Suprapubic skin (tissue), 4 donors: ENCODE measurements at regions not wholly inside any gene's neighbourhood (a gene's known extent, or its start where the extent isn't known, plus 50 kb on each side); places are given as distances from the start of the nearest gene placed in this dataset.

Experiments used
- DNase-seq, 2 donors: peaks; one replicate each; pipeline ENCODE4 v3.0.0-alpha.2; 2019; ENCODE audit warnings: low spot score in 2 of 2
- H3K27ac ChIP-seq: fragments of 200-600 bp; sonication (generic); one replicate; pipeline ENCODE4 v1.5.1; 2019
- H3K27me3 ChIP-seq: fragments of 200-600 bp; sonication (generic); one replicate; pipeline ENCODE4 v1.5.1; 2019
- H3K36me3 ChIP-seq: fragments of 200-600 bp; sonication (generic); one replicate; pipeline ENCODE4 v1.5.1; 2019
- H3K4me1 ChIP-seq: fragments of 200-600 bp; sonication (generic); one replicate; pipeline ENCODE4 v1.5.1; 2019
- H3K4me3 ChIP-seq: fragments of 200-600 bp; sonication (generic); one replicate; pipeline ENCODE4 v1.5.1; 2019; ENCODE audit warnings: mild to moderate bottlenecking
- H3K9me3 ChIP-seq: fragments of 200-600 bp; sonication (generic); one replicate; pipeline ENCODE4 v1.5.1; 2019
- CTCF ChIP-seq, 2 donors: fragments of 200-600 bp in 1 of 2; fragments of 450-650 bp in 1 of 2; sonication (generic) in 1 of 2; IDR thresholded peaks; one replicate each; pipeline ENCODE4 v1.5.1; 2016 to 2019; ENCODE audit warnings: antibody characterized with exemption in 2 of 2, mild to moderate bottlenecking in 1 of 2, moderate library complexity in 1 of 2
- EP300 ChIP-seq: sonication (generic); formaldehyde crosslinking; IDR thresholded peaks from one replicate; pipeline ENCODE4 v1.6.1; 2017; ENCODE audit warnings: antibody characterized with exemption
- POLR2A ChIP-seq, 2 donors: fragments of 450-650 bp; IDR thresholded peaks; one replicate each; pipeline ENCODE4 v1.6.1; 2017; ENCODE audit warnings: antibody characterized with exemption in 2 of 2, mild to moderate bottlenecking in 2 of 2, moderate library complexity in 2 of 2
- POLR2AphosphoS5 ChIP-seq, 3 donors: sonication (generic); formaldehyde crosslinking; IDR thresholded peaks; one replicate each; pipeline ENCODE4 v1.6.1; 2017; ENCODE audit warnings: antibody characterized with exemption in 3 of 3
- WGBS: methylation state at CpG from one replicate; pipeline ENCODE4 v1.1.5; 2018; 5-methylcytosine and 5-hydroxymethylcytosine counted together

- H3K27ac ChIP-seq: no peak overlapping the region
- H3K27me3 ChIP-seq: no peaks in the 10 kb centered on the region
- H3K9me3 ChIP-seq: no peaks in the 10 kb centered on the region
- no peaks in the 10 kb centered on the region for H3K36me3 ChIP-seq
- no peak for DNase-seq
- TF ChIP-seq POLR2AphosphoS5 (IDR thresholded peaks at IDR 0.05) (no peak), EP300 (no peak), CTCF (IDR thresholded peaks at IDR 0.05) (no peak), POLR2A (IDR thresholded peaks at IDR 0.05) (no peak)
- no peak overlapping the region for H3K4me3 ChIP-seq
- no peaks in the 10 kb centered on the region for H3K4me1 ChIP-seq
Measured at GRCh38 chr15:53224371-53224770, 434.2 kb upstream of the ONECUT1 start.

GRCh38 chr15:53223815-53224214, 433.7 kb upstream of the ONECUT1 start:
- Histone ChIP-seq H3K36me3 (no peaks in the 10 kb centered on the region), H3K4me3 (no peak overlapping the region), H3K27me3 (no peaks in the 10 kb centered on the region), H3K27ac (no peak overlapping the region), H3K9me3 (no peaks in the 10 kb centered on the region), H3K4me1 (no peaks in the 10 kb centered on the region)
- WGBS: 100% methylated on average over 1 of the region's 1 CpG
- no peak for DNase-seq
- TF ChIP-seq CTCF (IDR thresholded peaks at IDR 0.05): no peak
- no peak for TF ChIP-seq POLR2AphosphoS5 (IDR thresholded peaks at IDR 0.05)
- no peak for TF ChIP-seq EP300
- TF ChIP-seq POLR2A (IDR thresholded peaks at IDR 0.05): no peak

GRCh38 chr15:53218666-53219580, 428.8 kb upstream of the ONECUT1 start:
- DNase-seq: no peak
- Histone ChIP-seq H3K27ac (no peak overlapping the region), H3K4me3 (no peak overlapping the region), H3K36me3 (no peaks in the 10 kb centered on the region), H3K9me3 (no peaks in the 10 kb centered on the region), H3K4me1 (no peaks in the 10 kb centered on the region), H3K27me3 (no peaks in the 10 kb centered on the region)
- TF ChIP-seq CTCF (IDR thresholded peaks at IDR 0.05) (no peak), EP300 (no peak)
- WGBS: 81% methylated on average over 7 of the region's 7 CpGs

- Histone ChIP-seq H3K4me1 (no peaks in the 10 kb centered on the region), H3K27ac (no peak overlapping the region), H3K4me3 (no peak overlapping the region), H3K36me3 (no peaks in the 10 kb centered on the region), H3K9me3 (no peaks in the 10 kb centered on the region), H3K27me3 (no peaks in the 10 kb centered on the region)
- 46% methylated on average over 3 of the region's 3 CpGs for WGBS
- no peak for DNase-seq
- TF ChIP-seq EP300: no peak
- no peak for TF ChIP-seq POLR2AphosphoS5 (IDR thresholded peaks at IDR 0.05)
Measured at GRCh38 chr15:53216036-53216435, 425.9 kb upstream of the ONECUT1 start.

- Histone ChIP-seq H3K4me1 (no peaks in the 10 kb centered on the region), H3K4me3 (no peak overlapping the region), H3K9me3 (no peaks in the 10 kb centered on the region), H3K27ac (no peak overlapping the region), H3K27me3 (no peaks in the 10 kb centered on the region), H3K36me3 (no peaks in the 10 kb centered on the region)
- DNase-seq: no peak
- TF ChIP-seq CTCF (IDR thresholded peaks at IDR 0.05) (no peak), POLR2A (IDR thresholded peaks at IDR 0.05) (no peak), POLR2AphosphoS5 (IDR thresholded peaks at IDR 0.05) (no peak), EP300 (no peak)
Measured at GRCh38 chr15:53213336-53213735, 423.2 kb upstream of the ONECUT1 start.
